Neural cell (in vitro differentiated cells): ENCODE measurements at regions not wholly inside any gene's neighbourhood (a gene's known extent, or its start where the extent isn't known, plus 50 kb on each side); places are given as distances from the start of the nearest gene placed in this dataset.

Experiments
- CTCF ChIP-seq: fragments of 450-650 bp; IDR thresholded peaks from 2 replicates; pipeline ENCODE4 v1.5.1; 2014; ENCODE audit warnings: antibody characterized with exemption, mild to moderate bottlenecking, moderate library complexity; ENCODE audit not compliant: poor library complexity, severe bottlenecking
- EP300 ChIP-seq: fragments of 450-650 bp; conservative IDR thresholded peaks from 2 replicates; pipeline ENCODE4 v1.6.1; 2014; ENCODE audit warnings: antibody characterized with exemption, mild to moderate bottlenecking, moderate library complexity; ENCODE audit not compliant: poor library complexity, severe bottlenecking
- EZH2 ChIP-seq: fragments of 200-600, 300-800 bp; shearing (Covaris generic), sonication (generic); IDR thresholded peaks from 2 replicates; pipeline ENCODE4 v1.6.1; 2014; ENCODE audit warnings: antibody characterized with exemption, low read length, borderline replicate concordance, mild to moderate bottlenecking; ENCODE audit not compliant: insufficient read depth, poor library complexity, severe bottlenecking
- MXI1 ChIP-seq: fragments of 450-650 bp; conservative IDR thresholded peaks from 2 replicates; pipeline ENCODE4 v1.6.1; 2014; ENCODE audit warnings: antibody characterized with exemption, mild to moderate bottlenecking; ENCODE audit not compliant: poor library complexity, severe bottlenecking
- POLR2AphosphoS5 ChIP-seq: IDR thresholded peaks from 2 replicates; pipeline ENCODE4 v1.6.1; 2012
- SMC3 ChIP-seq: fragments of 450-650 bp; conservative IDR thresholded peaks from 2 replicates; pipeline ENCODE4 v1.6.1; 2014; ENCODE audit warnings: antibody characterized with exemption, mild to moderate bottlenecking, moderate library complexity; ENCODE audit not compliant: poor library complexity
- TAF1 ChIP-seq: IDR thresholded peaks from 2 replicates; pipeline ENCODE4 v1.6.1; 2012; ENCODE audit warnings: low read depth
- TF ChIP-seq, protein P1 (sequence below): IDR thresholded peaks from 2 replicates; pipeline ENCODE4 v1.6.1; 2012; ENCODE audit warnings: borderline replicate concordance

DNA sequence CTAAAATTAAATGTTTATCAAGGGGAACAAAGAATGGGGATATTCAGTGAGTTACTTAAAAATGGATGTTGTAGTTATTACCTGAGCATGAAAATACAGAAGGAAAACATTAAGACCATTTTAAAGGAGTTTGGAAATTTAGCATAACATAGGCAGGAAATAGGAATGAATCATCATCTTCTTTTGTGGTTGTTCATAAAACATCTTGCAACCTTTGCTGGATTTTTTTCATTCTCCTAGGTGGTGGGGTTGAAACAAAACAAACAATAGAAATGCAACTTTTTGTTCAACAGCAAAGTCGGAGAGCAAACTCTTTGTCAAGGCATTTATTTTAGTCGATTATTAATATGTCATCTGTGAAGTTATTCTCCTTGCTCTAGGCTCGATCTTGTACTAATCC lies 275.1 kb downstream of the IPO8 start:
- TF ChIP-seq CTCF (no peak), POLR2AphosphoS5 (no peak), EZH2 (no peak), EP300 (no peak), SMC3 (no peak), TAF1 (no peak), MXI1 (no peak)
- TF ChIP-seq, protein P1, sequence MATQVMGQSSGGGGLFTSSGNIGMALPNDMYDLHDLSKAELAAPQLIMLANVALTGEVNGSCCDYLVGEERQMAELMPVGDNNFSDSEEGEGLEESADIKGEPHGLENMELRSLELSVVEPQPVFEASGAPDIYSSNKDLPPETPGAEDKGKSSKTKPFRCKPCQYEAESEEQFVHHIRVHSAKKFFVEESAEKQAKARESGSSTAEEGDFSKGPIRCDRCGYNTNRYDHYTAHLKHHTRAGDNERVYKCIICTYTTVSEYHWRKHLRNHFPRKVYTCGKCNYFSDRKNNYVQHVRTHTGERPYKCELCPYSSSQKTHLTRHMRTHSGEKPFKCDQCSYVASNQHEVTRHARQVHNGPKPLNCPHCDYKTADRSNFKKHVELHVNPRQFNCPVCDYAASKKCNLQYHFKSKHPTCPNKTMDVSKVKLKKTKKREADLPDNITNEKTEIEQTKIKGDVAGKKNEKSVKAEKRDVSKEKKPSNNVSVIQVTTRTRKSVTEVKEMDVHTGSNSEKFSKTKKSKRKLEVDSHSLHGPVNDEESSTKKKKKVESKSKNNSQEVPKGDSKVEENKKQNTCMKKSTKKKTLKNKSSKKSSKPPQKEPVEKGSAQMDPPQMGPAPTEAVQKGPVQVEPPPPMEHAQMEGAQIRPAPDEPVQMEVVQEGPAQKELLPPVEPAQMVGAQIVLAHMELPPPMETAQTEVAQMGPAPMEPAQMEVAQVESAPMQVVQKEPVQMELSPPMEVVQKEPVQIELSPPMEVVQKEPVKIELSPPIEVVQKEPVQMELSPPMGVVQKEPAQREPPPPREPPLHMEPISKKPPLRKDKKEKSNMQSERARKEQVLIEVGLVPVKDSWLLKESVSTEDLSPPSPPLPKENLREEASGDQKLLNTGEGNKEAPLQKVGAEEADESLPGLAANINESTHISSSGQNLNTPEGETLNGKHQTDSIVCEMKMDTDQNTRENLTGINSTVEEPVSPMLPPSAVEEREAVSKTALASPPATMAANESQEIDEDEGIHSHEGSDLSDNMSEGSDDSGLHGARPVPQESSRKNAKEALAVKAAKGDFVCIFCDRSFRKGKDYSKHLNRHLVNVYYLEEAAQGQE: no peak
